RWPE2 (cell line): ENCODE measurements at regions not wholly inside any gene's neighbourhood (a gene's known extent, or its start where the extent isn't known, plus 50 kb on each side); places are given as distances from the start of the nearest gene placed in this dataset.

Experiments used
- ATAC-seq: fragments of 200-7000 bp; cut with Tn5 transposase; 3 replicates; pipeline ENCODE4 v1.9.1; 2021; ENCODE audit warnings: low read depth
- DNase-seq: peaks from one replicate; pipeline ENCODE4 v3.0.0-alpha.2; 2020; ENCODE audit warnings: low spot score
- H3K27ac ChIP-seq: fragments of 450-650 bp; 2 replicates; pipeline ENCODE4 v1.5.1; 2017; ENCODE audit warnings: mild to moderate bottlenecking; ENCODE audit not compliant: poor library complexity, severe bottlenecking
- H3K27me3 ChIP-seq: fragments of 250-450 bp; sonication (Bioruptor Pico); 2 replicates; pipeline ENCODE4 v1.5.1; 2021; ENCODE audit warnings: mild to moderate bottlenecking, moderate library complexity; ENCODE audit not compliant: insufficient read depth, poor library complexity, severe bottlenecking
- H3K36me3 ChIP-seq: fragments of 250-450 bp; sonication (Bioruptor Pico); 2 replicates; pipeline ENCODE4 v1.5.1; 2020; ENCODE audit warnings: low read depth, mild to moderate bottlenecking, moderate library complexity
- H3K4me1 ChIP-seq: fragments of 250-450 bp; sonication (Bioruptor Pico); 2 replicates; pipeline ENCODE4 v1.5.1; 2021; ENCODE audit warnings: mild to moderate bottlenecking, moderate library complexity; ENCODE audit not compliant: insufficient read depth, poor library complexity, severe bottlenecking
- H3K4me3 ChIP-seq: fragments of 250-450 bp; sonication (Bioruptor Pico); 2 replicates; pipeline ENCODE4 v1.5.1; 2021; ENCODE audit warnings: mild to moderate bottlenecking, moderate library complexity; ENCODE audit not compliant: severe bottlenecking
- H3K9me3 ChIP-seq: fragments of 250-450 bp; sonication (Bioruptor Pico); 2 replicates; pipeline ENCODE4 v1.5.1; 2021; ENCODE audit warnings: mild to moderate bottlenecking, moderate library complexity; ENCODE audit not compliant: severe bottlenecking
- TF ChIP-seq, protein P1 (sequence below): fragments of 450-650 bp; IDR thresholded peaks from one replicate; pipeline ENCODE4 v1.5.1; 2017; ENCODE audit warnings: mild to moderate bottlenecking, moderate library complexity; ENCODE audit not compliant: poor library complexity, severe bottlenecking

DNA sequence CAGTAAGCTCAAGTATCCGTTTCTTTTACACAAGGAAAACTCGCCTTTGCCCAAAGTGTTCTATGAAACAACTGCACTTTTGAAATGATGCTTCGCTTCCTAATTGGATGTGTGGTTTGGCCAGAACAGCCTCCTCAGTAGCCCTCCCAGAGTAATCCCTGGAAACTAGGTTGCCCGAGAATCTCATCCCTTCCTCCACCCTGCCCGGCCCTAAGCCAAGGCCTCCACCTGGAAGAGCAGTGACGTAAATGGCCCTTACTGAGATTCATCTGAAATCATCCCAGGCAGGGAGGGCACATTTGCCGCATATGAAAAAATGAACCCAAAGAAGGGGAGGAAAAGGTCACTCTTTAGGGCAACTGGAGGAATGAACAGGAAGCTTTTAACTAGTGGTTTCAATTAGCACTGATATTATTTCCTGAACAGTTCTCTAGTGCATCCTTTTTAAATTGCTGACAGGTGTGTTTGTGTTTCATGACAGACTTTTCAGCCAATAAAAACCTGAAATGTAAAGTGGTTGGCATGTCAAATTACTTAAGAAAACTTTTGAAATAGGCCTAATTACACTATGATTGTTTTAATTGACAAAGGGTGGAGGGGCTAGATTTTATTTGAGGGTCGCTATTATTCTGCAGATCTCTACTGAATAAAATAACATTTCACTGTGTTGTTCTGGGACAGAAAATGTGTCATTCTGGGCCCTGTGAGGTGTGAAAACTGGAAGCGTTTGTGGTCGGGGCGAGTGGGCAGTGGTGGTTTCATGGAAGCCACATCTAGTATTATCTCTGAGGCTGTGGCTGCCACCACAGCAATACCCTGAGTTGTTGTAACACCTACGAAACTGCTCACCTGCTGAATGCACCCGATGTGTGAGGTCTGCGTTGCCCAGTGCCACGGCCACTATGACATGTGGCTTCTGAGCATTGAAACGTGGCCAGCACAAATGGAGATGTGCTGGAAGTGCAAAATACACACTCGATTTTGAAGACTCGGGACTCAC is 112.1 kb downstream of the ZIC5 start:
- H3K27ac ChIP-seq, result no peak overlapping the region
- H3K36me3 ChIP-seq, result no peaks in the 10 kb centered on the region
- no peak for ATAC-seq
- no peaks in the 10 kb centered on the region for H3K27me3 ChIP-seq
- no peak overlapping the region for H3K4me3 ChIP-seq
- DNase-seq, result no peak
- TF ChIP-seq, protein P1, sequence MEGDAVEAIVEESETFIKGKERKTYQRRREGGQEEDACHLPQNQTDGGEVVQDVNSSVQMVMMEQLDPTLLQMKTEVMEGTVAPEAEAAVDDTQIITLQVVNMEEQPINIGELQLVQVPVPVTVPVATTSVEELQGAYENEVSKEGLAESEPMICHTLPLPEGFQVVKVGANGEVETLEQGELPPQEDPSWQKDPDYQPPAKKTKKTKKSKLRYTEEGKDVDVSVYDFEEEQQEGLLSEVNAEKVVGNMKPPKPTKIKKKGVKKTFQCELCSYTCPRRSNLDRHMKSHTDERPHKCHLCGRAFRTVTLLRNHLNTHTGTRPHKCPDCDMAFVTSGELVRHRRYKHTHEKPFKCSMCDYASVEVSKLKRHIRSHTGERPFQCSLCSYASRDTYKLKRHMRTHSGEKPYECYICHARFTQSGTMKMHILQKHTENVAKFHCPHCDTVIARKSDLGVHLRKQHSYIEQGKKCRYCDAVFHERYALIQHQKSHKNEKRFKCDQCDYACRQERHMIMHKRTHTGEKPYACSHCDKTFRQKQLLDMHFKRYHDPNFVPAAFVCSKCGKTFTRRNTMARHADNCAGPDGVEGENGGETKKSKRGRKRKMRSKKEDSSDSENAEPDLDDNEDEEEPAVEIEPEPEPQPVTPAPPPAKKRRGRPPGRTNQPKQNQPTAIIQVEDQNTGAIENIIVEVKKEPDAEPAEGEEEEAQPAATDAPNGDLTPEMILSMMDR, result no peak
- no peaks in the 10 kb centered on the region for H3K9me3 ChIP-seq
- no peaks in the 10 kb centered on the region for H3K4me1 ChIP-seq

DNA sequence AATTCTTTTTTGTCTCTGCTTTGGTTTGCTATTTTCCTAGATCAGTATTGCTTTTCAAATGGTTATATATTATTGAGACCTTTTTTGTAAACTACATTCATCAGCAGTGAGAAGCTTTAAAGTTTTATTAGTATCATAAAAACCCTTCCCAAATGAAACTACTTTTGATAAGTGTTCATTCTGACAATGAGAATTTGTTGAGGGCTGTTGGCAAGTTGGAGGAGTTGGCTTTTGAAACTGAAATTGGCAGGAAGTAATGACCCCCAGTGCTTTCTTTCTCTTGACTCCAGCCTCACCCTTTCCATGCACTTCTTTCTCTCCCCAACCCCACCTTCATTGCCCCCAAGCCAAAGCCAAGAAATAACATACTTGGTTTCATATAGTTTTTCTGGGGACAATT is 113.8 kb downstream of the ZIC5 start:
- no peaks in the 10 kb centered on the region for H3K9me3 ChIP-seq
- no peaks in the 10 kb centered on the region for H3K36me3 ChIP-seq
- DNase-seq (no peak), ATAC-seq (no peak)
- no peaks in the 10 kb centered on the region for H3K27me3 ChIP-seq
- H3K27ac ChIP-seq, result no peak overlapping the region
- no peaks in the 10 kb centered on the region for H3K4me1 ChIP-seq
- TF ChIP-seq, protein P1, result no peak
- H3K4me3 ChIP-seq, result no peak overlapping the region

DNA sequence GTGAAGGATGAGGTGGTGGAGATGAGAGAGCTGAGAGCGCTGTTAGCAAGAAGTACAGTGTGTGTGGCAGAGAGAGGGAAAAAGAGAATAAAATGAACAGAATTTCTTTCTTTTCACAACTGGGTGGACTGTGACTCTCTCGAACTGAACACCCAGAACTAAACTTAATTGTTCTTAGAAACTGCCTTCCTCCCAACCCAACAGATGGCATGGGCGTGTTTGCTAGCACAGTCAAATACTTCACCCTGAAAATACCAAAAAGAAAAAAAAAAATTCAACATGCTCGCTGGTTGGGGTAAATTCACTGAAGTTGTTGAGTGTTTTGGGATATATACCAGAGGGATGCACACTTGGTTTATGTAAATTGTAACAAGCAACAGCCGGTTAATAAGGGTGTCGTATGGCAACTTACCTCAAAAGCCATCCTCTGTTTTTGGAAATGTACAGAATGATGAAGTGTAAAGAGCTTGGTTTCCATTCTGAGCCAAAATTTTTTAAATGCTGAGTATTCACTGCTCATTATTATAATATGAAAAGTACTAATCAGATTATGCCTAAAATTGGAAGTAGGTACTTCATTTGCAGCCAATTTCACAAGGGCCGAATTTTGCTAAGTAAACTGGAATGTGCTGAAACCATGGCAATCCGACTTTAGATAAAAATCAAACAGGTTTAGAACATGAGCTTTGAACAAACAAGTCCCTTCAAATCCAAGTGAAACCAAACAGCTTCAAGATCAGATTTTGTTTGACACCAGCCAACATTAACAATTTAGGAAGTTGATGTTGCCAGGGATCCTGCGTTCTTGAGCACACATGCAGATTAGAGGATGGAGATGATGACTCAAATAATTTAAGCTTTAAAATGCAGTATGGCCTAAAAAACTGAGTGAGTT is 115.8 kb downstream of the ZIC5 start:
- ATAC-seq, result no peak
- no peaks in the 10 kb centered on the region for H3K36me3 ChIP-seq
- TF ChIP-seq, protein P1, result no peak
- no peak for DNase-seq
- H3K4me1 ChIP-seq, result no peaks in the 10 kb centered on the region
- no peak overlapping the region for H3K4me3 ChIP-seq
- no peaks in the 10 kb centered on the region for H3K27me3 ChIP-seq
- H3K27ac ChIP-seq, result no peak overlapping the region
- H3K9me3 ChIP-seq, result no peaks in the 10 kb centered on the region

DNA sequence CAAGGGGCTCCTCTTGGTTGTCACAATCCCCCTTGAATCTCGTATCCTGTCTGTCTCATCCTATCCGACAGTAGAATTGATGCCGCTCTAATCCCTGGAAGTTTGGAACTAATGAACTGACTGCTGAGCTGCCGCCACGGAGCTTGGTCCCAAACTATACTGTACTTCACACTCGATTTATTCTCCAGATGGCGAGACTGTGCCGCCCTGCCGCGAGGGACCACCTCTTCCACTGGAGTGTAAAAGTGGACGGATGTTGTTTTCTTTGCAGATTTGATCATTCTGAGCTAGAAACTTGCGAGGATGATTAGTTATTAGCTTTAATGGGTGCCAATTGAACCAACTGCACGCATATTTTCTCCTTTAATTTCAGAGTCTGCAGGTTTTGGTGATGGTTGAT is 117.2 kb downstream of the ZIC5 start:
- DNase-seq (no peak), ATAC-seq (no peak)
- H3K27ac ChIP-seq, result no peak overlapping the region
- no peaks in the 10 kb centered on the region for H3K4me1 ChIP-seq
- H3K9me3 ChIP-seq, result no peaks in the 10 kb centered on the region
- TF ChIP-seq, protein P1, result no peak
- H3K27me3 ChIP-seq, result no peaks in the 10 kb centered on the region
- H3K36me3 ChIP-seq, result no peaks in the 10 kb centered on the region
- no peak overlapping the region for H3K4me3 ChIP-seq
